K562 (cell line): ENCODE measurements at regions not wholly inside any gene's neighbourhood (a gene's known extent, or its start where the extent isn't known, plus 50 kb on each side); places are given as distances from the start of the nearest gene placed in this dataset.

ENCODE experiments used
- ATAC-seq: fragments of 200-7000 bp; cut with Tn5 transposase; 3 replicates; pipeline ENCODE4 v1.9.1; 2020; ENCODE audit warnings: moderate library complexity
- BruUV-seq: library from RNA; stranded (reverse); fragments of 400-500 nt; replicated peaks from 2 replicates; lab custom pipeline; 2021; lab: Mats Ljungman, UMichigan
- CTCF ChIA-PET: fragments of 300-600 bp; formaldehyde crosslinking; extraction: SDS; loops from one replicate; lab custom pipeline; 2021; ENCODE audit warnings: low intra/inter-chr PET ratio; lab: Yijun Ruan, JAX
- POLR2A ChIA-PET: fragments of 300-600, 350-650 bp; sonication (Branson Sonifier 250); formaldehyde crosslinking; extraction: SDS; loops from one replicate; lab custom pipeline; 2021; ENCODE audit warnings: antibody characterized with exemption, inconsistent platforms; lab: Yijun Ruan, JAX
- DNase-seq, 4 experiments: peaks; one replicate each; pipeline versions ENCODE4 v3.0.0 to v3.0.0-alpha.2; 2011 to 2018; ENCODE audit warnings: low spot score in 3 of 4, mixed read lengths in 3 of 4; ENCODE audit errors: extremely low read depth in 1 of 4
- FAIRE-seq: peaks from 2 replicates; lab custom pipeline; 2011; peaks lifted over from hg19 to GRCh38; lab: Jason Lieb, UNC
- H2AFZ ChIP-seq: 2 replicates; pipeline ENCODE4 v1.6.0; 2011; ENCODE audit warnings: low read depth, low read length, control low read depth, inconsistent platforms
- H3K27ac ChIP-seq: fragments of 200-600 bp; 3 replicates; pipeline ENCODE4 v1.8.0; 2011; ENCODE audit warnings: low read depth, mild to moderate bottlenecking, control low read depth, inconsistent platforms, low read length, moderate library complexity, mixed read lengths; ENCODE audit errors: extremely low read depth
- H3K27me3 ChIP-seq, 2 experiments: fragments of 300-600 bp in 1 of 2; 2 replicates in 1 of 2; 3 replicates in 1 of 2; pipeline versions ENCODE4 v1.6.0 to v1.8.0; 2011; ENCODE audit warnings: inconsistent platforms in 2 of 2, low read length in 2 of 2, mild to moderate bottlenecking in 1 of 2, mixed read lengths in 1 of 2, moderate library complexity in 1 of 2; ENCODE audit not compliant: control insufficient read depth in 2 of 2, insufficient read depth in 2 of 2
- H3K36me3 ChIP-seq: fragments of 300-600 bp; 3 replicates; pipeline ENCODE4 v1.8.0; 2011; ENCODE audit warnings: mild to moderate bottlenecking, low read length, inconsistent platforms; ENCODE audit not compliant: control insufficient read depth, insufficient read depth
- H3K4me1 ChIP-seq, 2 experiments: fragments of 200-600 bp in 1 of 2; replicated peaks in 1 of 2; 2 replicates in 1 of 2; 3 replicates in 1 of 2; pipeline versions ENCODE4 v1.5.1 to v1.8.0; 2011; ENCODE audit warnings: inconsistent platforms in 2 of 2, low read length in 2 of 2, mild to moderate bottlenecking in 1 of 2, mixed read lengths in 1 of 2, moderate library complexity in 1 of 2; ENCODE audit not compliant: control insufficient read depth in 2 of 2, insufficient read depth in 2 of 2
- H3K4me2 ChIP-seq: 2 replicates; pipeline ENCODE4 v1.6.1; 2011; ENCODE audit warnings: low read length, control low read depth, inconsistent platforms, mixed read lengths; ENCODE audit not compliant: insufficient read depth
- H3K4me3 ChIP-seq: fragments of 200-600 bp; sonication (generic), shearing (Covaris generic); 2 replicates; pipeline ENCODE4 v1.5.1; 2016; ENCODE audit warnings: control low read depth, inconsistent platforms
- H3K79me2 ChIP-seq: fragments of 200-600 bp; 3 replicates; pipeline ENCODE4 v1.8.0; 2011; ENCODE audit warnings: low read length, inconsistent platforms; ENCODE audit not compliant: control insufficient read depth, insufficient read depth
- H3K9ac ChIP-seq, 2 experiments: 2 replicates each; pipeline versions ENCODE4 v1.6.0 to v1.6.1; 2011; ENCODE audit warnings: low read depth in 2 of 2, low read length in 2 of 2, control low read depth in 1 of 2, inconsistent platforms in 1 of 2, mild to moderate bottlenecking in 1 of 2, mixed read lengths in 1 of 2; ENCODE audit not compliant: insufficient read depth in 1 of 2
- H3K9me1 ChIP-seq: one replicate; pipeline ENCODE4 v1.6.0; 2011; ENCODE audit warnings: inconsistent platforms, mild to moderate bottlenecking, low read length, moderate library complexity; ENCODE audit not compliant: control insufficient read depth, insufficient read depth
- H3K9me3 ChIP-seq: replicated peaks from 2 replicates; pipeline ENCODE4 v1.5.1; 2011; ENCODE audit warnings: low read depth, low read length, inconsistent platforms; ENCODE audit not compliant: control insufficient read depth, insufficient read depth
- H4K20me1 ChIP-seq: replicated peaks from 2 replicates; pipeline ENCODE4 v1.6.1; 2011; ENCODE audit warnings: low read length, inconsistent platforms, mixed read lengths; ENCODE audit not compliant: control insufficient read depth, insufficient read depth
- C11orf30 ChIP-seq: fragments of 450-650 bp; IDR thresholded peaks from 2 replicates; pipeline ENCODE4 v1.6.1; 2016; ENCODE audit warnings: low read depth, mild to moderate bottlenecking
- MAFG ChIP-seq: fragments of 450-650 bp; conservative IDR thresholded peaks from 2 replicates; pipeline ENCODE4 v1.6.1; 2016; ENCODE audit warnings: missing genetic modification characterization, missing compliant biosample characterization
- NCOR1 ChIP-seq: fragments of 450-650 bp; IDR thresholded peaks from 2 replicates; pipeline ENCODE4 v1.6.1; 2016; ENCODE audit warnings: mild to moderate bottlenecking, moderate library complexity
- PRPF4 ChIP-seq: fragments of 200-400 bp; formaldehyde crosslinking; IDR thresholded peaks from one replicate; pipeline ENCODE4 v1.6.1; 2017; ENCODE audit warnings: low read length, low read depth, mild to moderate bottlenecking; ENCODE audit not compliant: insufficient read depth, poor library complexity, severe bottlenecking
- TBP ChIP-seq: optimal IDR thresholded peaks from 2 replicates; pipeline ENCODE3; 2011; ENCODE audit warnings: low read depth, low read length, improper control_type of control experiment
- ZNF354B ChIP-seq: fragments of 250-450 bp; sonication (Bioruptor Pico); IDR thresholded peaks from 2 replicates; pipeline ENCODE4 v1.4.0; 2020
- ZNF717 ChIP-seq: fragments of 250-450 bp; sonication (Bioruptor Pico); IDR thresholded peaks from 2 replicates; pipeline ENCODE4 v1.5.0; 2021
- whole genome bisulfite sequencing: fragments of 100-300 bp; shearing (Covaris generic); methylation state at CpG from one replicate; pipeline ENCODE4 v1.1.6; 2016; ENCODE audit warnings: low coverage, mixed read lengths; ENCODE audit not compliant: insufficient coverage; ENCODE audit errors: missing lambda C conversion rate; 5-methylcytosine and 5-hydroxymethylcytosine counted together
- in situ Hi-C: fragments of 300-500 bp; cut with MboI; formaldehyde crosslinking; loops from 4 replicates; pipeline ENCODE4 v1.15.0; 2018; ENCODE audit warnings: inconsistent platforms, mixed read lengths
- intact Hi-C: fragments of 100-400 bp; cut with micrococcal nuclease; formaldehyde crosslinking; loops from 2 replicates; pipeline ENCODE4 v1.14.2; 2022

- Histone ChIP-seq H3K4me1 (no peaks in the 10 kb centered on the region), H3K27me3 (no peaks in the 10 kb centered on the region), H3K79me2 (no peaks in the 10 kb centered on the region), H3K4me2 (no peak overlapping the region)
- POLR2A ChIA-PET: no interaction called here
- in situ Hi-C loops (no loop called here), intact Hi-C loops (no loop called here)
- TF ChIP-seq ZNF717 (CRISPR knock-in tag): no peak
- TF ChIP-seq ZNF354B (CRISPR knock-in tag): no peak
- no peak for TF ChIP-seq NCOR1
- TF ChIP-seq MAFG (tag): no peak
- no peak for TF ChIP-seq TBP
- no peak for TF ChIP-seq C11orf30
- TF ChIP-seq, all 486 proteins: peak for 0
- Histone ChIP-seq H3K27ac (no peak overlapping the region), H3K9me1 (no peaks in the 10 kb centered on the region), H4K20me1 (no peaks in the 10 kb centered on the region), H3K4me3 (no peak overlapping the region), H3K9me3 (no peaks in the 10 kb centered on the region; the same call in 1 of the 2 replicates), H2AFZ (no peak overlapping the region), H3K9ac (no peak overlapping the region), H3K36me3 (no peaks in the 10 kb centered on the region)
- FAIRE-seq: no peak
- no TSS peak for BruUV-seq
- ATAC-seq: no peak
- no peak for DNase-seq
- CTCF ChIA-PET: no interaction called here
Measured at GRCh38 chr11:128194216-128194615, 393.1 kb downstream of the ETS1 start.

DNA sequence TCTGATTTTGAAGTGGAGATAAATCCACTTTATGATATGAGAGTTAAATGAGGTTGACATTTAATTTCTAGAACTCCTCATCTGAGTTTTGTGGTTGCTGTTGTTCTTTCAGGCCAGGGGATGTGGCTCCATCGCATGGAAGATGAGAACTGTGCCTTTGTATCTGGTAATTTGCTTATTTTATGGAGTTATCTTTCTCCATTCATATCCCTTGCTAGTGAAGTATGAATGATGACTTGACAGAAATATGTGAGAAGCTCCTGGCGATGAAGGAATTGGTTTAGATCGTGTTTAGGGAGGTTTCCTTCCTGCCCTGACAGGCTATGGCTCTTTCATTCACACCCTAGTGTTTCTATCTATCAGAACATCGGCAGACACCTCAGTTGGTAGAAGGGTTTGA, 393.7 kb downstream of the ETS1 start:
- no peaks in the 10 kb centered on the region for H3K27me3 ChIP-seq
- BruUV-seq: no TSS peak
- H3K79me2 ChIP-seq: no peaks in the 10 kb centered on the region
- WGBS: 0% methylated on average over 4 of the region's 4 CpGs
- no peaks in the 10 kb centered on the region for H3K9me3 ChIP-seq
- H2AFZ ChIP-seq: no peak overlapping the region
- in situ Hi-C loops: no loop called here
- intact Hi-C loops: no loop called here
- ChIA-PET POLR2A (no interaction called here), CTCF (no interaction called here)
- DNase-seq: no peak
- H3K4me1 ChIP-seq: no peaks in the 10 kb centered on the region
- ATAC-seq: no peak
- H3K4me2 ChIP-seq: no peak overlapping the region
- no peak overlapping the region for H3K4me3 ChIP-seq
- no peak overlapping the region for H3K9ac ChIP-seq
- no peak overlapping the region for H3K27ac ChIP-seq
- no peaks in the 10 kb centered on the region for H3K9me1 ChIP-seq
- H3K36me3 ChIP-seq: no peaks in the 10 kb centered on the region
- no peaks in the 10 kb centered on the region for H4K20me1 ChIP-seq
- TF ChIP-seq MAFG (tag) (0 out of 2 replicates have a peak, but pooled peaks have one; percentile 17), PRPF4 (no peak)
- FAIRE-seq: no peak
